BJ (cell line): ENCODE measurements at regions not wholly inside any gene's neighbourhood (a gene's known extent, or its start where the extent isn't known, plus 50 kb on each side); places are given as distances from the start of the nearest gene placed in this dataset.

Experiments
- CTCF ChIA-PET: fragments of 350-600 bp; formaldehyde crosslinking; extraction: SDS; loops from one replicate; lab custom pipeline; 2021; ENCODE audit warnings: antibody characterized with exemption, inconsistent platforms; lab: Yijun Ruan, JAX
- POLR2A ChIA-PET: fragments of 300-600 bp; sonication (Branson Sonifier 250); formaldehyde crosslinking; extraction: SDS; loops from one replicate; lab custom pipeline; 2021; ENCODE audit warnings: antibody characterized with exemption; lab: Charles Lee
- DNase-seq: peaks from one replicate; pipeline ENCODE4 v3.0.0-alpha.2; 2011; ENCODE audit warnings: low read depth
- H3K27me3 ChIP-seq: 2 replicates; pipeline ENCODE4 v1.6.0; 2011; ENCODE audit warnings: low read length; ENCODE audit not compliant: control insufficient read depth, insufficient read depth
- H3K36me3 ChIP-seq: 2 replicates; pipeline ENCODE4 v1.5.1; 2011; ENCODE audit warnings: low read length; ENCODE audit not compliant: control insufficient read depth, insufficient read depth
- H3K4me3 ChIP-seq: 2 replicates; pipeline ENCODE4 v1.5.1; 2011; ENCODE audit warnings: low read depth, mild to moderate bottlenecking, control low read depth, low read length
- TF ChIP-seq, protein P1 (sequence below): IDR thresholded peaks from 2 replicates; pipeline ENCODE4 v1.5.1; 2011; ENCODE audit warnings: low read depth, mild to moderate bottlenecking, control low read depth, inconsistent platforms, low read length, moderate library complexity; ENCODE audit not compliant: insufficient read depth

DNA sequence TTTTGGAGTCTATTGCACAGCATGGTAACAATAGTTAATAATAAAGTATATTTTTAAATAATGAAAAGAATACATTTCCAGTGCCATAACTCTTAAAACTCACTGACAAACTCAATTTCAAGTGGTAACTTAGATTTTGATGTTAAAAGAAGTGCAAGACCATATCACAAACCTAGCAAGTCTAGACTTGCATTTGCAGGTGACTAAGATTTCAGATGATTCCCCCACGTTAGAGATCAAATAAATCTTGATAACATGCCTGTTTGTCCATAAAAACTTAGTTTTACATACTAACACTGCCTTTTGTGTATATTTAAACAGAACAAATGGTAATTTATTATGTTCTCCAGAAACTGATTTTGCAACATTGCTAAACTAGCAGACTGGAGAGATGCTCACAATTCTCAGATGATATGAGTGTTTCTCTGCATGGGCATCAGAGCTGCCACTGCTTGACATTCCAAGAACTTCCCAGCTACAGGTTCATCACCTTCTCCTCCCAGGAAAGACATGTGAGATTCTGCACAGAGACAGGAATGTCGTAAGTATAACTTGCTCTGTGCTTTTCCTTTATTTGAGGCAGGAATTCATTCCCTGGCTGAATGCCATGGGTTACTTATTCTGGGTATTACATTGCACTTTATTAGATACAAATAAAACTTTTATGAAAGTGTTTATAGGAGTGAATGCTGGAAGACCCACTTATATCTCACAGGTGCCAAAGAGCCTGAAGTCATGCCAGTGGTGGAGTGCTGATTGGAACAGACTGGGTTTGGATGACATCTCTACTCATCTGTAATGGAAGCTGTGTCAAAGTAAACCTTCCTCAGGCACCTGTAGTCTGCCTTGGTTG lies 160.2 kb upstream of the FOXA2 start:
- Histone ChIP-seq H3K36me3 (no peaks in the 10 kb centered on the region), H3K27me3 (no peaks in the 10 kb centered on the region), H3K4me3 (no peak overlapping the region)
- no peak for DNase-seq
- ChIA-PET CTCF (no interaction called here), POLR2A (no interaction called here)
- TF ChIP-seq, protein P1, sequence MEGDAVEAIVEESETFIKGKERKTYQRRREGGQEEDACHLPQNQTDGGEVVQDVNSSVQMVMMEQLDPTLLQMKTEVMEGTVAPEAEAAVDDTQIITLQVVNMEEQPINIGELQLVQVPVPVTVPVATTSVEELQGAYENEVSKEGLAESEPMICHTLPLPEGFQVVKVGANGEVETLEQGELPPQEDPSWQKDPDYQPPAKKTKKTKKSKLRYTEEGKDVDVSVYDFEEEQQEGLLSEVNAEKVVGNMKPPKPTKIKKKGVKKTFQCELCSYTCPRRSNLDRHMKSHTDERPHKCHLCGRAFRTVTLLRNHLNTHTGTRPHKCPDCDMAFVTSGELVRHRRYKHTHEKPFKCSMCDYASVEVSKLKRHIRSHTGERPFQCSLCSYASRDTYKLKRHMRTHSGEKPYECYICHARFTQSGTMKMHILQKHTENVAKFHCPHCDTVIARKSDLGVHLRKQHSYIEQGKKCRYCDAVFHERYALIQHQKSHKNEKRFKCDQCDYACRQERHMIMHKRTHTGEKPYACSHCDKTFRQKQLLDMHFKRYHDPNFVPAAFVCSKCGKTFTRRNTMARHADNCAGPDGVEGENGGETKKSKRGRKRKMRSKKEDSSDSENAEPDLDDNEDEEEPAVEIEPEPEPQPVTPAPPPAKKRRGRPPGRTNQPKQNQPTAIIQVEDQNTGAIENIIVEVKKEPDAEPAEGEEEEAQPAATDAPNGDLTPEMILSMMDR = no peak

DNA sequence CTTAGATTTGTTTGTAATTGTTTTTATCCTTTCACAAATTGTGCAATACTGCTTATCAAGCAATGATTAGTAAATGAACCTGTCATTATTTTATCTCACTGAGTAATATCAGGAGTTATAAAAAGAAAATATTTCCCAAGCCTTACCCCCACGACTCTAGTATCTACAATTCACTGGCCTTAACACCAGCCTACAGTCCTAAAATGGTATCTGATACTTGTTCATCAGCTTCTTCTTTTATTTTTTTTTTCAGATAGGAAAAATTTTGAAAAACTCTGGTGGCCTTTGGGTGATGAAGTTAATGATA lies 160.8 kb upstream of the FOXA2 start:
- TF ChIP-seq, protein P1 = no peak
- H3K27me3 ChIP-seq = no peaks in the 10 kb centered on the region
- no peak overlapping the region for H3K4me3 ChIP-seq
- POLR2A ChIA-PET = no interaction called here
- DNase-seq = no peak
- H3K36me3 ChIP-seq = no peaks in the 10 kb centered on the region
- CTCF ChIA-PET = no interaction called here

DNA sequence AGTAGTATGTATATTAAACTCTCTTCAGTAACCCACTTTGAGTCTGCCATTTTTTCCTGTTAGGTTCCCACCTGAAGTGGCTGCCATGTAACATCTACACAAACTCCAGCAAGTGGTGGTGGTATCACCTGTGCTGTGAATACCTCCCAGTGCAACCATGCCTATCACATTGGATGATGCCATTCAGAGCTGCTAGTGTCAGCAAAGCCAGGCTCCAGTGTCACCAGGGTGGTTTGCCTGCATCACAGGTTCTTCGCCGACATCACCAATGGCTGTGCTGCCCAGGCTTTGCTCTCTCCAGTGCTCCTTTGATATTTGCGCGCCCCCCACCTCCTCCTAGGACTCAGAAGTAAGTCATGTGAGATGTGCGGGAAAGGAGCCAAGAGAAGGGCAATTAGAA lies 162.6 kb upstream of the FOXA2 start:
- Histone ChIP-seq H3K36me3 (no peaks in the 10 kb centered on the region), H3K4me3 (no peak overlapping the region), H3K27me3 (no peaks in the 10 kb centered on the region)
- CTCF ChIA-PET = no interaction called here
- no peak for DNase-seq
- TF ChIP-seq, protein P1 = no peak
- POLR2A ChIA-PET = no interaction called here

DNA sequence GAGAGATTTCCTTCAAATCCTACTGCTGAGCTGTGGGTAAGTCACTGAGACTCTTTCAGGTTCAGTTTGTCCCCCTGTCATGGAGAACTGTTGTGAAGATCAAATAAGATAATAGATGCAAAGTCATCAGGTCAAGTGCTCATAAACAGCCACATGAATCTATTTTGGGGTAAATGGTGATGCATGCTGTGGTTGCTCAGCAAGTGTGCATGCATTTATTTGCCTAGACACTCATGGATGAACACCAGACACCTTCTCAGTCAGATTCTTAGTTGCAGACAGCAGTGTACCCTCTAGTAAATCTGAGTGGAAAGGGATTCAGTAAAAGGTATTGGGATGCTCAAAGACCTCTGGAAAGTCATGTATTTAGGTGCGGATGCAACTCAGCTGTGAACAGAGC lies 168.0 kb upstream of the FOXA2 start:
- DNase-seq = no peak
- H3K27me3 ChIP-seq = no peaks in the 10 kb centered on the region; the same call in 1 of the 2 replicates
- TF ChIP-seq, protein P1 = no peak
- POLR2A ChIA-PET = no interaction called here
- H3K4me3 ChIP-seq = no peak overlapping the region
- H3K36me3 ChIP-seq = no peaks in the 10 kb centered on the region
- CTCF ChIA-PET = no interaction called here

DNA sequence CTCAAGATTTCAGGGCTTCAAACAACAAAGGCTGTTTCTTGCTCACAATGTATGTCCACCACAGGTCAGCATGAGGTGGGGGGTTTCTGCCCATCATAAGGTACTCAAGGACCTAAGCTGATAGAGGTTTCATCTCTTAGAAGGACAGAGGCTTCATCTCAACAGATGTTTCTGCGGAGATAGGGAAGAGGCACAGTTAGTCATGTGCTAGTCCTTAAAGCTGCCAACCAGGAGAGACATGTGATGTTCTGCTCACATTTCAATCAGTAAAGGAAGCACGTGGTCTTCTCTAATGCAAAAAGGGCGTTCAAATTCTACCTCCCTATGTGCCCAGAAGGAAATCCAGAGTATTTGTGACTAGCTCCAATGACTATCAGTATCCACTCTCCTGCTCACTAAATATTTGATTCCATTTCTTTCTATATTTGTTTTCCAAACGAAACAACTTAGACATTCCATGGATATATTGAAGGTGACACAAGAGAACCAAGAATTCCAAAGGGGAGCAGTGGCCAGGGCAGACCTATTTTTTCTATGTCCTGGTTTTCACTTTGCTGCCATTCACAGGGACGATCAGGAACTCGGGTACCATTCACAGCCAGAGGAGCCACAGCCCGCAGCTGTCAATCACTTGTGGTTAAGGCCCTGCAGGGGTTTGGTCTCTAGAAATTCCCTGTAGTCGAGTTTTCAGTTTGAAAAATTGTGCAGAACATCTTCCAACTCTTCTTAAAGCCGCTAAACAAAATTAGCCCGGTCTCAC lies 173.2 kb upstream of the FOXA2 start:
- POLR2A ChIA-PET = no interaction called here
- CTCF ChIA-PET = no interaction called here
- H3K4me3 ChIP-seq = no peak overlapping the region
- DNase-seq = no peak
- H3K27me3 ChIP-seq = no peaks in the 10 kb centered on the region; the same call in 1 of the 2 replicates
- TF ChIP-seq, protein P1 = no peak
- no peaks in the 10 kb centered on the region for H3K36me3 ChIP-seq
